ENCODE measurements at regions not wholly inside any gene's neighbourhood (a gene's known extent, or its start where the extent isn't known, plus 50 kb on each side); places are given as distances from the start of the nearest gene placed in this dataset.

- no peak for ATAC-seq
- Histone ChIP-seq H3K4me1 (ENCODE audit: control insufficient read depth, insufficient read depth, low read length) (no peaks in the 10 kb centered on the region), H3K36me3 (ENCODE audit: control insufficient read depth, insufficient read depth, low read length) (no peaks in the 10 kb centered on the region), H3K9me3 (ENCODE audit: control insufficient read depth, insufficient read depth, low read depth, low read length) (no peaks in the 10 kb centered on the region), H3K27me3 (ENCODE audit: control insufficient read depth, insufficient read depth, low read length) (peaks cover 8% of the 10 kb centered on the region; the same call in 1 of the 2 replicates), H3K27ac (ENCODE audit: low read length) (no peak overlapping the region), H3K4me3 (ENCODE audit: low read depth in 2 of 2, low read length in 2 of 2) (no peak overlapping the region)
- ChIA-PET CTCF (interaction anchor here (0.6 kb wide), 1 partner anchor 1818 kb away, joined by 3 read pairs; no protein-coding TSS in a partner anchor), POLR2A (no interaction called here)
- intact Hi-C loops (cut with micrococcal nuclease; ENCODE audit: unreplicated experiment) (no loop called here), in situ Hi-C loops (cut with HindIII; ENCODE audit: low pct_unique_long_range_greater_than_20kb, low sequenced_read_pairs) (no loop called here)
- BruUV-seq (replicated peaks) = no TSS peak
- TF ChIP-seq TCF7L2 (IDR thresholded peaks at IDR 0.05; ENCODE audit: low read depth, low read length) (no peak), SIN3A (IDR thresholded peaks at IDR 0.05; ENCODE audit: borderline replicate concordance, insufficient read depth, low read depth, low read length) (no peak), POLR2AphosphoS5 (IDR thresholded peaks at IDR 0.05; ENCODE audit: low read depth, low read length) (no peak)
- TF ChIP-seq, protein P1, sequence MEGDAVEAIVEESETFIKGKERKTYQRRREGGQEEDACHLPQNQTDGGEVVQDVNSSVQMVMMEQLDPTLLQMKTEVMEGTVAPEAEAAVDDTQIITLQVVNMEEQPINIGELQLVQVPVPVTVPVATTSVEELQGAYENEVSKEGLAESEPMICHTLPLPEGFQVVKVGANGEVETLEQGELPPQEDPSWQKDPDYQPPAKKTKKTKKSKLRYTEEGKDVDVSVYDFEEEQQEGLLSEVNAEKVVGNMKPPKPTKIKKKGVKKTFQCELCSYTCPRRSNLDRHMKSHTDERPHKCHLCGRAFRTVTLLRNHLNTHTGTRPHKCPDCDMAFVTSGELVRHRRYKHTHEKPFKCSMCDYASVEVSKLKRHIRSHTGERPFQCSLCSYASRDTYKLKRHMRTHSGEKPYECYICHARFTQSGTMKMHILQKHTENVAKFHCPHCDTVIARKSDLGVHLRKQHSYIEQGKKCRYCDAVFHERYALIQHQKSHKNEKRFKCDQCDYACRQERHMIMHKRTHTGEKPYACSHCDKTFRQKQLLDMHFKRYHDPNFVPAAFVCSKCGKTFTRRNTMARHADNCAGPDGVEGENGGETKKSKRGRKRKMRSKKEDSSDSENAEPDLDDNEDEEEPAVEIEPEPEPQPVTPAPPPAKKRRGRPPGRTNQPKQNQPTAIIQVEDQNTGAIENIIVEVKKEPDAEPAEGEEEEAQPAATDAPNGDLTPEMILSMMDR (IDR thresholded peaks at IDR 0.05) = no peak
- TF ChIP-seq, protein P2, sequence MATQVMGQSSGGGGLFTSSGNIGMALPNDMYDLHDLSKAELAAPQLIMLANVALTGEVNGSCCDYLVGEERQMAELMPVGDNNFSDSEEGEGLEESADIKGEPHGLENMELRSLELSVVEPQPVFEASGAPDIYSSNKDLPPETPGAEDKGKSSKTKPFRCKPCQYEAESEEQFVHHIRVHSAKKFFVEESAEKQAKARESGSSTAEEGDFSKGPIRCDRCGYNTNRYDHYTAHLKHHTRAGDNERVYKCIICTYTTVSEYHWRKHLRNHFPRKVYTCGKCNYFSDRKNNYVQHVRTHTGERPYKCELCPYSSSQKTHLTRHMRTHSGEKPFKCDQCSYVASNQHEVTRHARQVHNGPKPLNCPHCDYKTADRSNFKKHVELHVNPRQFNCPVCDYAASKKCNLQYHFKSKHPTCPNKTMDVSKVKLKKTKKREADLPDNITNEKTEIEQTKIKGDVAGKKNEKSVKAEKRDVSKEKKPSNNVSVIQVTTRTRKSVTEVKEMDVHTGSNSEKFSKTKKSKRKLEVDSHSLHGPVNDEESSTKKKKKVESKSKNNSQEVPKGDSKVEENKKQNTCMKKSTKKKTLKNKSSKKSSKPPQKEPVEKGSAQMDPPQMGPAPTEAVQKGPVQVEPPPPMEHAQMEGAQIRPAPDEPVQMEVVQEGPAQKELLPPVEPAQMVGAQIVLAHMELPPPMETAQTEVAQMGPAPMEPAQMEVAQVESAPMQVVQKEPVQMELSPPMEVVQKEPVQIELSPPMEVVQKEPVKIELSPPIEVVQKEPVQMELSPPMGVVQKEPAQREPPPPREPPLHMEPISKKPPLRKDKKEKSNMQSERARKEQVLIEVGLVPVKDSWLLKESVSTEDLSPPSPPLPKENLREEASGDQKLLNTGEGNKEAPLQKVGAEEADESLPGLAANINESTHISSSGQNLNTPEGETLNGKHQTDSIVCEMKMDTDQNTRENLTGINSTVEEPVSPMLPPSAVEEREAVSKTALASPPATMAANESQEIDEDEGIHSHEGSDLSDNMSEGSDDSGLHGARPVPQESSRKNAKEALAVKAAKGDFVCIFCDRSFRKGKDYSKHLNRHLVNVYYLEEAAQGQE (IDR thresholded peaks at IDR 0.05; ENCODE audit: insufficient read depth in 1 of 2, low read depth in 2 of 2, low read length in 1 of 2) = no peak
- DNase-seq (ENCODE audit: low read depth, low spot score) = no peak
These were observed 52.5 kb upstream of the E2F3 start for GRCh38 chr6:20349225-20349624.

- Histone ChIP-seq H3K27ac (ENCODE audit: low read length) (no peak overlapping the region), H3K36me3 (ENCODE audit: control insufficient read depth, insufficient read depth, low read length) (no peaks in the 10 kb centered on the region), H3K27me3 (ENCODE audit: control insufficient read depth, insufficient read depth, low read length) (peaks cover 4% of the 10 kb centered on the region; the same call in 1 of the 2 replicates), H3K9me3 (ENCODE audit: control insufficient read depth, insufficient read depth, low read depth, low read length) (no peaks in the 10 kb centered on the region), H3K4me1 (ENCODE audit: control insufficient read depth, insufficient read depth, low read length) (no peaks in the 10 kb centered on the region), H3K4me3 (ENCODE audit: low read depth in 2 of 2, low read length in 2 of 2) (no peak overlapping the region)
- in situ Hi-C loops (cut with HindIII; ENCODE audit: low pct_unique_long_range_greater_than_20kb, low sequenced_read_pairs) = no loop called here
- TF ChIP-seq, protein P2 (IDR thresholded peaks at IDR 0.05; ENCODE audit: insufficient read depth in 1 of 2, low read depth in 2 of 2, low read length in 1 of 2) = no peak
- no peak for TF ChIP-seq POLR2AphosphoS5 (IDR thresholded peaks at IDR 0.05; ENCODE audit: low read depth, low read length)
- no peak for TF ChIP-seq TCF7L2 (IDR thresholded peaks at IDR 0.05; ENCODE audit: low read depth, low read length)
- TF ChIP-seq SIN3A (IDR thresholded peaks at IDR 0.05; ENCODE audit: borderline replicate concordance, insufficient read depth, low read depth, low read length) = no peak
- TF ChIP-seq, protein P1 (IDR thresholded peaks at IDR 0.05) = no peak
- BruUV-seq (replicated peaks) = no TSS peak
- DNase-seq (ENCODE audit: low read depth, low spot score) = no peak
- ATAC-seq = no peak
- CTCF ChIA-PET = no interaction called here
- intact Hi-C loops (cut with micrococcal nuclease; ENCODE audit: unreplicated experiment) = no loop called here
- POLR2A ChIA-PET = no interaction called here
These were observed 51.5 kb upstream of the E2F3 start for GRCh38 chr6:20350215-20350614.
